Activated T-helper 2 cell treated with anti-CD3 and anti-CD28 coated beads, Interferon-gamma antibody, Interleukin-2, Interleukin-4, amounts not matched to agents 10 μg/mL and 5 μg/mL and 100 μg/mL, durations not matched to agents 14 hours and 24 hours and 36 hours (primary cell): ENCODE measurements at regions not wholly inside any gene's neighbourhood (a gene's known extent, or its start where the extent isn't known, plus 50 kb on each side); places are given as distances from the start of the nearest gene placed in this dataset.
"Not testable (repeated sequence)": the region's sequence is repeated elsewhere in the genome, so short reads cannot be mapped to it uniquely, and the experiment has no call there.

Experiments
- DNase-seq: peaks from one replicate; pipeline ENCODE4 v3.0.0; 2021; ENCODE audit warnings: low spot score
- H3K27ac Mint-ChIP-seq: one replicate; pipeline ENCODE4 v1.8.0; 2021; ENCODE audit warnings: mixed read lengths
- H3K27me3 Mint-ChIP-seq: one replicate; pipeline ENCODE4 v1.8.0; 2021; ENCODE audit warnings: low read depth, mixed read lengths
- H3K36me3 Mint-ChIP-seq: one replicate; pipeline ENCODE4 v1.8.0; 2021; ENCODE audit warnings: low read depth, mixed read lengths
- H3K4me1 Mint-ChIP-seq: one replicate; pipeline ENCODE4 v1.8.0; 2021; ENCODE audit warnings: low read depth, mixed read lengths
- H3K4me3 Mint-ChIP-seq: one replicate; pipeline ENCODE4 v1.8.0; 2021; ENCODE audit warnings: low read depth, mild to moderate bottlenecking, moderate library complexity, mixed read lengths
- H3K9me3 Mint-ChIP-seq: one replicate; pipeline ENCODE4 v1.8.0; 2021; ENCODE audit warnings: mixed read lengths
- intact Hi-C: fragments of 100-400 bp; cut with micrococcal nuclease; formaldehyde crosslinking; loops from one replicate; pipeline ENCODE4 v1.15.1; 2023

DNA sequence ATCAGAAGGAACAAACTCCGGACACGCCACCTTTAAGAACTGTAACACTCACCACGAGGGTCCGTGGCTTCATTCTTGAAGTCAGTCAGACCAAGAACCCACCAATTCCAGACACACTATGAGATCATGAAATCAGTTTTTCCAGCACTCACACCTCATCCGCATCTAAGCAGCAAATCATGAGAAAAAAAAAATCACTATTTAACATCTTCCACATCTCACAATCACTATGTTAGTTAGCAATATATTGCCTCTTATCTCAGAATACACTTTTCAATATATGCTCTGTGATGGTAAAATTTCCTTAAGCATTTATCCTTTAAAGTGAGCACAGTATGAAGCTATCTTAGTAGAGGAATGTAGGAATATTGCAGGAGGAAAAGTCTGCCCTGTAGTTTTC lies 328.7 kb downstream of the FAM181B start:
- H3K36me3 Mint-ChIP-seq, result no peaks in the 10 kb centered on the region
- no peaks in the 10 kb centered on the region for H3K27me3 Mint-ChIP-seq
- H3K4me1 Mint-ChIP-seq, result no peaks in the 10 kb centered on the region
- no peak overlapping the region for H3K4me3 Mint-ChIP-seq
- H3K9me3 Mint-ChIP-seq, result no peaks in the 10 kb centered on the region
- DNase-seq, result no peak
- intact Hi-C loops, result no loop called here
- no peak overlapping the region for H3K27ac Mint-ChIP-seq

DNA sequence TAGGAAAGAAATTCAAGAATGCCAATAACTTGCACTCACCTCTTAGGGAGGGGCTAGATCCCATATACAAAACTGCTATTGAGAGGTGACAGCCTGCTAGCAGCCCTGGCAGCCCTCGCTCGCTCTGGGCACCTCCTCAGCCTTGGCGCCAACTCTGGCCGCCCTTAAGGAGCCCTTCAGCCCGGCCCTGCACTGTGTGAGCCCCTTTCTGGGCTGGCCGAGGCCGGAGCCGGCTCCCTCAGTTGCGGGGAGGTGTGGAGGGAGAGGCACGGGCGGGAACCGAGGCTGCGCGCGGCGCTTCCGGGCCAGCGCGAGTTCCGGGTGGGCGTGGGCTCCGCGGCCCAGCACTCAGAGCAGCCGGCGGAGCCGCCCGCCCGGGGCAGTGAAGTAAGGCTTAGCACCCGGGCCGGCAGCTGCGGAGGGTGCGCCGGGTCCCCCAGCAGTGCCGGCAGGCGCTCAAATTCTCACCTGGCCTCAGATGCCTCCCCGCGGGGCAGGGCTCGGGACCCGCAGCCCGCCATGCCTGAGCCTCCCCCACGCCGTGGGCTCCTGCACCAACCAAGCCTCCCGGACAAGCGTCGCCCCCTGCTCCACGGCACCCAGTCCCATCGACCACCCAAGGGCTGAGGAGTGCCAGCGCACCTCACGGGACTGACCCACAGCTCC lies 329.9 kb downstream of the FAM181B start:
- H3K36me3 Mint-ChIP-seq, result no peaks in the 10 kb centered on the region
- no peaks in the 10 kb centered on the region for H3K4me1 Mint-ChIP-seq
- H3K9me3 Mint-ChIP-seq, result no peaks in the 10 kb centered on the region
- no peaks in the 10 kb centered on the region for H3K27me3 Mint-ChIP-seq
- intact Hi-C loops, result no loop called here
- H3K27ac Mint-ChIP-seq, result no peak overlapping the region
- H3K4me3 Mint-ChIP-seq, result no peak overlapping the region
- no peak for DNase-seq

DNA sequence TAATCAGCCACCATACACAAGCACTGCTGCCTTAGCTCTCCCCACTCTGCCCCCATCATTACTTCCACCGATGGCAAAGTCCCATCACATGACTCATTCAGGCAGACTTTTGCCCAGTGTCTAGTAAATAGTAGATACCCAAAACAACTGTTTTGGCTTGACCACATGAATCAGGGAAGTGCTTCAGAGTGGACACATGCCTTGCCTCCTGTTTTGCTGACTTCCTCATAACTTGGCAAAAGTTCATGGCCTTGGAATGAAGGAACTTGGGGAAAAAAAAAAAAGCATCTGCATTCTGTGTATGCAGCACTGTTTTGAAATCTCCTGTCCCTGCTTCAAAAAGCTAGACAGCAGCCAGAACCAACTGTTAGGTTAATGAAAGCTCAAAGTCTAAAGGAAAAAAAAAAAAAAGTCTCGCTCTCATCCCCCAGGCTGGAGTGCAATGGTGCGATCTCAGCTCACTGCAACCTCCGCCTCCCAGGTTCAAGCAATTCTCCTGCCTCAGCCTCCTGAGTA lies 335.3 kb downstream of the FAM181B start:
- no peak overlapping the region for H3K4me3 Mint-ChIP-seq
- no peaks in the 10 kb centered on the region for H3K9me3 Mint-ChIP-seq
- H3K27me3 Mint-ChIP-seq, result no peaks in the 10 kb centered on the region
- DNase-seq, result no peak
- H3K27ac Mint-ChIP-seq, result no peak overlapping the region
- H3K36me3 Mint-ChIP-seq, result no peaks in the 10 kb centered on the region
- no peaks in the 10 kb centered on the region for H3K4me1 Mint-ChIP-seq
- intact Hi-C loops, result no loop called here

DNA sequence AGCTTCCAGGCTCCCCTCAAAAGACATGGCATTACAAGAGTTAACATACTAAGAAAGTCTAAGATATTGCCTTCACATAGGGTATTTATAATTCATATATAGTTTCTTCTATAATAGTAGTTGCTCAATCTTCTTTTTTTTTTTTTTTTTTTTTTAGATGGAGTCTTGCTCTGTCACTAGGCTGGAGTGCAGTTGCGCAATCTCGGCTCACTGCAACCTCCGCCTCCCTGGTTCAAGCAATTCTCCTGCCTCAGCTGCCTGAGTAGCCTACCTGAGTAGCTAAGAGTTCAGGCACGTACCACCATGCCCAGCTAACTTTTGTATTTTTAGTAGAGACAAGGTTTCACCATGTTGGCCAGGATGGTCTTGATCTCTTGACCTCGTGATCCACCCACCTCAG lies 337.0 kb downstream of the FAM181B start:
- H3K36me3 Mint-ChIP-seq, H3K4me3 Mint-ChIP-seq, H3K27ac Mint-ChIP-seq, DNase-seq, H3K4me1 Mint-ChIP-seq, H3K27me3 Mint-ChIP-seq, H3K9me3 Mint-ChIP-seq, intact Hi-C loops: not testable (repeated sequence)

DNA sequence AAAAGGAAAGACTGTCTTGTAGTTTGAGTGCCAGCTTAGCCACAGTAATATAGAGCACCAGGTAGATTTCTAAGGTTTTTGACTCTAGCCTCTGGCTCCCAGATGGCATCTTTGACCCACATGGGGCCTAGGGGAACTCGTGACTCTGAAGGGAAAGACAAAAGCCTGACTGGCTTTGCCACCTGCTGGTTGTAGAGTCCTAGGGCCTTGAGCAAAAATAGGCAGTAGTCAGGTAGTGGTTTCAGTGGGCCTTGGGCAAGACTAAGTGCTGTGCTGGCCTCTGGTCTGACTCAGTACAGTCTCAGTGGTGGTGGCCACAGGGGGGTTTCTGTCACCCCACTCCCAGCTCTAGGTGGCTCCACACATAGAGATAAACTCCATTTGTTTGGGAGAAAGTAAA lies 349.4 kb downstream of the FAM181B start:
- H3K27ac Mint-ChIP-seq, result no peak overlapping the region
- H3K27me3 Mint-ChIP-seq, result no peaks in the 10 kb centered on the region
- H3K9me3 Mint-ChIP-seq, result no peaks in the 10 kb centered on the region
- DNase-seq, result no peak
- H3K36me3 Mint-ChIP-seq, result no peaks in the 10 kb centered on the region
- no peak overlapping the region for H3K4me3 Mint-ChIP-seq
- intact Hi-C loops, result no loop called here
- no peaks in the 10 kb centered on the region for H3K4me1 Mint-ChIP-seq

DNA sequence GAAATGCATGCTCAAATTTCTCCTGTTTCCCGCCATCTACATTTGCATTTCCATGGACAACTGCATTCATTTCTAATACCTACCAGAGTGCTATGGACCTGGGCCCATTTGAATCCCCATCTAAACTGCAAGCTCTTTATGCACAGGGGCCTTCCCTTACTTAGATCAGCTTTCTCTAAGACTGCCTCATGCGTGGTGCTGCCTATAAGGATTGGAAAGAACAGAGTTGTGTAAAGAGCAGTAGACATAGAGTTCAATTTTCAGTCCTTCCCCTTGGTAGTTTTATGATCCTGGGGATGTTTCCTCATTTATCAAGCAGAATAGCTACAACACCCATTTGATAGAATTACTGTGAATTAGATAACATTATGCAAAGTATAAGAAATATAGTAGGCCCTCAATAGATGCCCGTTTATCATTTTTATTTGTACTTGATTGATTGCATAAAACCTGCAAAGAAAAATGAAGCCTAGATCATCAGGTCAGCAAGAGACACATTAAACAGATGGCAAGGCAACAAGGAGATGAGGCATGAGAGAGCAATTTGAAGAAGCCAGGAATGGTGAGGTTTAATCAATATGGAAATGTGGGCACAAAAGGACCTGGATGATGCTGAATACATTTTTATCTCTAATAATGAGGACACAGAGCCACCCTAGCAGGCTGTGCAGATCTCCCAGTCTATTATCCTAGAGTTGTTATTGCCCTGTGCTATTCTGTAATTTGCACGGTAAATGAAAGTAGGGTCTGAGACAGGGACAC lies 359.7 kb downstream of the FAM181B start:
- H3K27me3 Mint-ChIP-seq, result no peaks in the 10 kb centered on the region
- H3K9me3 Mint-ChIP-seq, result no peaks in the 10 kb centered on the region
- no peak overlapping the region for H3K4me3 Mint-ChIP-seq
- H3K27ac Mint-ChIP-seq, result no peak overlapping the region
- no peaks in the 10 kb centered on the region for H3K4me1 Mint-ChIP-seq
- no peaks in the 10 kb centered on the region for H3K36me3 Mint-ChIP-seq
- DNase-seq, result no peak
- intact Hi-C loops, result no loop called here

DNA sequence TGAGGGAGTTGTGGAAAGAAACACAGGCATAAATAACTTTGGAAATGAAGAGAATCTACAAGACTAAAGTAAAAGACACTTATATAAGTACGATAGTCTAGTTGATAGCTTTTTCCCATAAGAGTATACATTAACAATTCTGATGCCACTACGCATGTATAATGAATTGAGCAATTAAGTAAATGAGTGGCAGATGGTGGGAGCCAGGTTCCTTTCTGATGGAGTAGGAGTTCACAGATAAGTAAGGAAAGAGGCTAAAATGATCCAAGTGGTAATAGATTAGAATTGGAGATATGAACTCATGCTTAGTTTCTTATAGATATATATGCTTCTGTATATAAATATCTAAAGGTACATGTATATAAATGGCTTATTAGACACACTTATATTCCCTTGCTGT lies 368.3 kb downstream of the FAM181B start:
- intact Hi-C loops, result no loop called here
- Mint-ChIP-seq H3K9me3 (no peaks in the 10 kb centered on the region), H3K4me1 (no peaks in the 10 kb centered on the region), H3K36me3 (no peaks in the 10 kb centered on the region), H3K4me3 (no peak overlapping the region), H3K27me3 (no peaks in the 10 kb centered on the region), H3K27ac (no peak overlapping the region)
- DNase-seq, result no peak

DNA sequence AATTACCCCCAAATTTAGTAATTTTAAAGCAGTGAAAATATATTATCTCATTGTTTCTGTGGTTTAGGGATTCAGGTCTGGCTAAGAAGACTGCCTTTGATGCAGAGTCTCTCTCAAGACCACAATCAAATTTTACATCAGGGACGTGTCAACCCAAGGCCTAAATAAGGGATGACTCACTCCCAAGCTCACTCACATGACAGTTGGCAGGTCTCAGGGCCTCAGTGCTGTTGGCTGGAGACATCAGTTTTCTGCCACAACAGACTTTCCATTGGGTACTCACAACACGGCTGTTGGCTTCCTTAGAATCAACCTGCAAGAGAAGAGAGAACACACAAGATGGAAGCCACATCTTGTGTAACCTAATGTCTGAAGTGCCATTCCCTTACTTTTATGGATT lies 377.3 kb downstream of the FAM181B start:
- H3K9me3 Mint-ChIP-seq, result no peaks in the 10 kb centered on the region
- H3K4me1 Mint-ChIP-seq, result no peaks in the 10 kb centered on the region
- no peak overlapping the region for H3K4me3 Mint-ChIP-seq
- no peak for DNase-seq
- no peak overlapping the region for H3K27ac Mint-ChIP-seq
- H3K36me3 Mint-ChIP-seq, result no peaks in the 10 kb centered on the region
- H3K27me3 Mint-ChIP-seq, result no peaks in the 10 kb centered on the region
- intact Hi-C loops, result no loop called here

DNA sequence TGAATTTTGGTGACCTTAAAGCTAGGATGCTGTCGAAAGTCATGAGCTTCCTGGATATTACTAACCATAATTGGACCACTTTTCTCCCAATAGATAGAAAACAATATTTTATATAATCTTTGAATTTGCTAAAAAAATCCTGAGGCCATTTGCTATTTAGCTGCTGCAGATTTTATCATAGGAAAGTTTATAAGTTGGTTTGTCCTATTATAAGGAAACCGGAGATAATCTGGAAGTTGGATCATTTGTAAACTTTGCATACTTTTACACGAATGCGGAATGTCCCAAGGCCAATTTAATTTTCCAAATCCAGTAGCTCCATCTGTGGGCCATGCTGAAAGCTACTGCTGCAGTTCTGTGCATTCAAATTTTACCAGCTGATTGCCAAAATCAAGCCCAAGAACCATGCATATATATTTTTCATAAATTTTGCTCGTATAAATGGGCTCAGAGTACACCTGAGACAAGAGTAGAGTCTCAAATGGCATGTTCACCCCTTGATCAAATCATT lies 378.3 kb downstream of the FAM181B start:
- no peaks in the 10 kb centered on the region for H3K27me3 Mint-ChIP-seq
- no peak overlapping the region for H3K4me3 Mint-ChIP-seq
- no peaks in the 10 kb centered on the region for H3K9me3 Mint-ChIP-seq
- intact Hi-C loops, result no loop called here
- DNase-seq, result no peak
- no peaks in the 10 kb centered on the region for H3K36me3 Mint-ChIP-seq
- H3K27ac Mint-ChIP-seq, result no peak overlapping the region
- no peaks in the 10 kb centered on the region for H3K4me1 Mint-ChIP-seq

DNA sequence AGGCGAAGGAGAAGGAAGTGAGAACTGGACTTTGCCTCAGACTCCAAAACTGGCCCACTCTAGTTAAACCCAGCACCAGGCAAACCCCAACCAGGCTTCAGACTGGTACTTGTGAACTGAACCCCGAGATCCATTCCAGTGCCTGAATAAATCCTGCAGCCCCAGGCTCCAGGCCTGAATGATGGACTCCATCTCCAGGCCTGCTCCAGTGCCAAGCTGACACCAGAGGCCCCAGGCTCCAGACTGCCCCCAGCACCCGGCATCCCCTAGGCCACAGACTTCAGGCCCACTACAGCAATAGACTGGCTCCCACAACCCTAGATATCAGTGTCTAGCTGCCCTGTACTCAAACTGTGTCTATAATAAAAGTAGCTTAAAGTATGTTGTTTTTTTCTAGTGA lies 406.8 kb downstream of the FAM181B start:
- H3K4me1 Mint-ChIP-seq, result no peaks in the 10 kb centered on the region
- H3K27me3 Mint-ChIP-seq, result no peaks in the 10 kb centered on the region
- H3K4me3 Mint-ChIP-seq, result no peak overlapping the region
- intact Hi-C loops, result no loop called here
- H3K9me3 Mint-ChIP-seq, result no peaks in the 10 kb centered on the region
- no peaks in the 10 kb centered on the region for H3K36me3 Mint-ChIP-seq
- DNase-seq, result no peak
- no peak overlapping the region for H3K27ac Mint-ChIP-seq

DNA sequence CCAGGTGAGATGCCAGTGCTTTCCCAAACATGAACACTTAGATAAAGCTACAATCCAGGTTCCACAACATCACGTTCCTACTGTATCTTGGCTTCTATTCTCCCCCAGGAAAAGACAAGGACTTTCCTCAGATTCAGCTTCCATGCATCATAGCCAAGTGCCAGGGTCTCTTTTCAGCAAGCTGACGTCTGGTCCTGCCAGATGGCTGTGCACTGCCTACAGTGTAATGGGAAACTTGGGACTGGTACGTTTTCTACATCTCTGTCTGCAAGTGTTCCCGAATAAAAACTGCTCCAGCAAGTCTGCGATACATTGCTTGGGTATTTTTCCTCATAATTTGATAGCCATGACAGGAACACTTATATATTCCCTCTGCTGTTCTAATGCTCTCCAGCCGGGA lies 412.5 kb downstream of the FAM181B start:
- H3K36me3 Mint-ChIP-seq, result no peaks in the 10 kb centered on the region
- H3K27me3 Mint-ChIP-seq, result no peaks in the 10 kb centered on the region
- H3K27ac Mint-ChIP-seq, result no peak overlapping the region
- intact Hi-C loops, result no loop called here
- no peak overlapping the region for H3K4me3 Mint-ChIP-seq
- no peak for DNase-seq
- H3K9me3 Mint-ChIP-seq, result no peaks in the 10 kb centered on the region
- no peaks in the 10 kb centered on the region for H3K4me1 Mint-ChIP-seq

DNA sequence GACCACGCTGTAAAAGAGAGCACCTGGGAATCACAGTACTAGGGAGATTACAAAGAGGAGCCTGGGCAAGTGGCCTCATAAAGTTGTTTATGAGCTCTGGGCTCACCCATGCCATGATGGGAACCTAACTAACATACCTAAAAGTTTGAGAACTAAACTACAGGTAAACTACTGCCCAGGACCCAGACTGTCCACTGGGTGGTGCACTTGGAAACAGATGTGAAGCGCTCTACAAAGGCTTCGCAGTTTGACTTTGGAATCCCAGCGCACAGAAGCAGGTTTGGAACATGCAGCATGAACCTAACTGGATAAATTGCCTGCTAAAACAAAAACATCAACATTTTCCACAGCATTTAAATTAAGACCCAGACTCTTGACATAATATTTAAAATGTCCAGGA lies 418.6 kb downstream of the FAM181B start:
- no peaks in the 10 kb centered on the region for H3K36me3 Mint-ChIP-seq
- intact Hi-C loops, result no loop called here
- H3K9me3 Mint-ChIP-seq, result no peaks in the 10 kb centered on the region
- no peak for DNase-seq
- no peak overlapping the region for H3K4me3 Mint-ChIP-seq
- H3K27ac Mint-ChIP-seq, result no peak overlapping the region
- no peaks in the 10 kb centered on the region for H3K27me3 Mint-ChIP-seq
- H3K4me1 Mint-ChIP-seq, result no peaks in the 10 kb centered on the region

DNA sequence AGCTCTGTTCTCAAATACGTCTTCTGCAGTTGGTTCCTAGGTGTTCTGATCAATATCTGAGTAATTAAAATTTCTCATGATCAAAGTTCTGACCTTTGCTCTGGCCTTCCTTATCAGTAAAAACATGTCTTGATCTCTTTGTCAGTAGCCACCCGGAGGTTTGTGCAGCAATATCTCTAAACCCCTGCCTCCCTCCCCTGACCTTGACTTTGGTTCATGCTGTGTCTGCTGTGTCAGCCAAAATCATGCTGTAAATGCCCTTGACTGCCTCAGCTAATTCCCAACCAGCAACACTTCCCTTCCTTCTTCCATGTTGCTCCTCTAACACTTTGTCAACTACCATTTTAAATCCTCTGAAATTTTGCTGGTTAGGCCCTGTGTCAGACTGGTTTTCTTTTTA lies 424.7 kb downstream of the FAM181B start:
- Mint-ChIP-seq H3K27me3 (no peaks in the 10 kb centered on the region), H3K9me3 (no peaks in the 10 kb centered on the region), H3K27ac (no peak overlapping the region), H3K36me3 (no peaks in the 10 kb centered on the region), H3K4me1 (no peaks in the 10 kb centered on the region), H3K4me3 (no peak overlapping the region)
- DNase-seq, result no peak
- intact Hi-C loops, result no loop called here
